ENCODE measurements at regions not wholly inside any gene's neighbourhood (a gene's known extent, or its start where the extent isn't known, plus 50 kb on each side); places are given as distances from the start of the nearest gene placed in this dataset.

DNA sequence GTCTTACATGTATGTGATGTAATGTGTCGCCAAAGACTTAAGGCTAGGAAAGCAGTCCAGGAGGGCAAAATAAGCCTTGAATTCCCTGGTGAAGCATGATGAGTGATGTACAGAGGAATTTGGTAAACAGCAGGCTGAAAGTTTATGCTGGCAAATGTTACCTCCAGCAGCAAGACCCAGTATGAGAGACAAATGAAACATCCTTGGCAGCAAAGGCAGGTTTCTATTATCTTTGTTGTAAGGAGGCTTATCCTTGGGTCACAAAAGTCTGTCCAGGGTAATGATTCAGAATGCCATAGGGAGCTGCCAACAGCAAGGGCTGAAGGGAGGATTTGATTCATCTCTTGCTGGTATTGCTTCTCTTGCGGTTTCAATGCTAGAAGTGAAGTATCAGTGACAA lies 75.9 kb upstream of the HTR4 start:
- no peaks in the 10 kb centered on the region for H4K20me1 ChIP-seq (ENCODE audit: insufficient read depth, low read length)
- in situ Hi-C loops (cut with MboI; ENCODE audit: low sequenced_read_pairs) (loop anchor here (10.0 kb wide), 2 partner anchors 505 to 535 kb away; no protein-coding TSS in a partner anchor), intact Hi-C loops (cut with micrococcal nuclease) (loop anchor here (2.0 to 10.0 kb wide), 4 partner anchors 348 to 835 kb away; partner anchors contain the start of gene FBXO38), dilution Hi-C loops (cut with HindIII; ENCODE audit: low sequenced_read_pairs, unreplicated experiment) (no loop called here)
- H3K79me1 ChIP-seq (ENCODE audit: low read depth in 1 of 2, low read length in 2 of 2), result no peaks in the 10 kb centered on the region
- H3K18ac ChIP-seq (ENCODE audit: low read depth, low read length), result no peak overlapping the region
- peaks cover 8% of the 10 kb centered on the region for H3K4me1 ChIP-seq (ENCODE audit: control insufficient read depth, insufficient read depth, low read length)
- H4K5ac ChIP-seq (ENCODE audit: low read depth, low read length), result no peak overlapping the region
- BruUV-seq (replicated peaks), result no TSS peak
- no peak overlapping the region for H2AFZ ChIP-seq (replicated peaks; ENCODE audit: low read length, poor library complexity)
- 86% methylated on average over 1 of the region's 2 CpGs; no CpG with 5 or more reads in 1 of the 2 experiments for WGBS, 2 experiments (ENCODE audit: extremely low coverage in 2 of 2, insufficient read length in 1 of 2)
- no peak overlapping the region for H3K4me2 ChIP-seq (ENCODE audit: low read depth, low read length)
- no peak overlapping the region for H2BK5ac ChIP-seq (ENCODE audit: low read depth, low read length, poor library complexity, severe bottlenecking)
- peaks cover 8% of the 10 kb centered on the region for H3K27me3 ChIP-seq (ENCODE audit: control insufficient read depth, insufficient read depth, low read length)
- no peak for TF ChIP-seq MXI1 (IDR thresholded peaks at IDR 0.05; ENCODE audit: borderline replicate concordance, low read depth, low read length)
- TF ChIP-seq MAFK (IDR thresholded peaks at IDR 0.05; ENCODE audit: low read depth, low read length), result no peak
- TF ChIP-seq CHD1 (IDR thresholded peaks at IDR 0.05; ENCODE audit: low read depth, low read length), result no peak
- TF ChIP-seq RFX5 (IDR thresholded peaks at IDR 0.05; ENCODE audit: low read depth, low read length), result no peak
- no peak for TF ChIP-seq RCOR1 (IDR thresholded peaks at IDR 0.05; ENCODE audit: insufficient replicate concordance, low read length)
- no peak for TF ChIP-seq SMC3 (IDR thresholded peaks at IDR 0.05; ENCODE audit: low read depth, low read length)
- TF ChIP-seq CEBPB (IDR thresholded peaks at IDR 0.05; ENCODE audit: low read depth, low read length), result no peak
- TF ChIP-seq, protein P1, sequence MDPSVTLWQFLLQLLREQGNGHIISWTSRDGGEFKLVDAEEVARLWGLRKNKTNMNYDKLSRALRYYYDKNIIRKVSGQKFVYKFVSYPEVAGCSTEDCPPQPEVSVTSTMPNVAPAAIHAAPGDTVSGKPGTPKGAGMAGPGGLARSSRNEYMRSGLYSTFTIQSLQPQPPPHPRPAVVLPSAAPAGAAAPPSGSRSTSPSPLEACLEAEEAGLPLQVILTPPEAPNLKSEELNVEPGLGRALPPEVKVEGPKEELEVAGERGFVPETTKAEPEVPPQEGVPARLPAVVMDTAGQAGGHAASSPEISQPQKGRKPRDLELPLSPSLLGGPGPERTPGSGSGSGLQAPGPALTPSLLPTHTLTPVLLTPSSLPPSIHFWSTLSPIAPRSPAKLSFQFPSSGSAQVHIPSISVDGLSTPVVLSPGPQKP (IDR thresholded peaks at IDR 0.05; ENCODE audit: borderline replicate concordance, low read depth, low read length), result no peak
- no peak for TF ChIP-seq FOS (IDR thresholded peaks at IDR 0.05; ENCODE audit: low read depth, low read length)
- no peak for TF ChIP-seq MAZ (IDR thresholded peaks at IDR 0.05; ENCODE audit: borderline replicate concordance, low read depth, low read length)
- TF ChIP-seq, protein P2, sequence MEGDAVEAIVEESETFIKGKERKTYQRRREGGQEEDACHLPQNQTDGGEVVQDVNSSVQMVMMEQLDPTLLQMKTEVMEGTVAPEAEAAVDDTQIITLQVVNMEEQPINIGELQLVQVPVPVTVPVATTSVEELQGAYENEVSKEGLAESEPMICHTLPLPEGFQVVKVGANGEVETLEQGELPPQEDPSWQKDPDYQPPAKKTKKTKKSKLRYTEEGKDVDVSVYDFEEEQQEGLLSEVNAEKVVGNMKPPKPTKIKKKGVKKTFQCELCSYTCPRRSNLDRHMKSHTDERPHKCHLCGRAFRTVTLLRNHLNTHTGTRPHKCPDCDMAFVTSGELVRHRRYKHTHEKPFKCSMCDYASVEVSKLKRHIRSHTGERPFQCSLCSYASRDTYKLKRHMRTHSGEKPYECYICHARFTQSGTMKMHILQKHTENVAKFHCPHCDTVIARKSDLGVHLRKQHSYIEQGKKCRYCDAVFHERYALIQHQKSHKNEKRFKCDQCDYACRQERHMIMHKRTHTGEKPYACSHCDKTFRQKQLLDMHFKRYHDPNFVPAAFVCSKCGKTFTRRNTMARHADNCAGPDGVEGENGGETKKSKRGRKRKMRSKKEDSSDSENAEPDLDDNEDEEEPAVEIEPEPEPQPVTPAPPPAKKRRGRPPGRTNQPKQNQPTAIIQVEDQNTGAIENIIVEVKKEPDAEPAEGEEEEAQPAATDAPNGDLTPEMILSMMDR (conservative IDR thresholded peaks at IDR 0.05; ENCODE audit: low read depth, low read length), result no peak
- no peak for TF ChIP-seq NFE2L2 (IDR thresholded peaks at IDR 0.05; ENCODE audit: low read depth, low read length)
- TF ChIP-seq, protein P3, sequence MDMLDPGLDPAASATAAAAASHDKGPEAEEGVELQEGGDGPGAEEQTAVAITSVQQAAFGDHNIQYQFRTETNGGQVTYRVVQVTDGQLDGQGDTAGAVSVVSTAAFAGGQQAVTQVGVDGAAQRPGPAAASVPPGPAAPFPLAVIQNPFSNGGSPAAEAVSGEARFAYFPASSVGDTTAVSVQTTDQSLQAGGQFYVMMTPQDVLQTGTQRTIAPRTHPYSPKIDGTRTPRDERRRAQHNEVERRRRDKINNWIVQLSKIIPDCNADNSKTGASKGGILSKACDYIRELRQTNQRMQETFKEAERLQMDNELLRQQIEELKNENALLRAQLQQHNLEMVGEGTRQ (IDR thresholded peaks at IDR 0.05; ENCODE audit: low read depth, low read length), result no peak
- no peak for TF ChIP-seq POLR2A (IDR thresholded peaks at IDR 0.05; ENCODE audit: low read depth, low read length)
- H3K36me3 ChIP-seq (ENCODE audit: control insufficient read depth, insufficient read depth, low read length), result no peaks in the 10 kb centered on the region
- no peak overlapping the region for H4K91ac ChIP-seq (ENCODE audit: insufficient read depth, low read depth, low read length)
- no peak overlapping the region for H3K23ac ChIP-seq (ENCODE audit: low read depth, low read length)
- H2BK15ac ChIP-seq (ENCODE audit: low read depth, low read length), result no peak overlapping the region
- no peak overlapping the region for H3K9ac ChIP-seq (ENCODE audit: low read depth, low read length)
- H3K4me3 ChIP-seq (ENCODE audit: insufficient read depth, low read depth, low read length), result no peak overlapping the region
- no peaks in the 10 kb centered on the region; the same call in 1 of the 2 replicates for H3K9me1 ChIP-seq (ENCODE audit: insufficient read depth, low read length)
- H3K14ac ChIP-seq (replicated peaks; ENCODE audit: low read depth, low read length), result no peak overlapping the region
- ATAC-seq (ENCODE audit: low read depth) (peak; percentile 24), DNase-seq (peak; percentile 47)
- no peak overlapping the region for H2AK5ac ChIP-seq (ENCODE audit: low read depth, low read length)
- no peak overlapping the region for H4K8ac ChIP-seq (ENCODE audit: low read depth in 2 of 2, low read length in 2 of 2)
- no peak overlapping the region for H2AK9ac ChIP-seq (replicated peaks; ENCODE audit: low read depth, low read length, poor library complexity)
- H2BK20ac ChIP-seq (ENCODE audit: low read depth, low read length), result no peak overlapping the region
- H3K27ac ChIP-seq (ENCODE audit: insufficient read depth, low read length), result no peak overlapping the region
- POLR2A ChIA-PET (ENCODE audit: unreplicated experiment), result no interaction called here
- no peak overlapping the region for H3K4ac ChIP-seq (ENCODE audit: low read depth, low read length)
- H2BK120ac ChIP-seq (ENCODE audit: low read depth, low read length), result no peak overlapping the region
- no peak overlapping the region for H3K56ac ChIP-seq (ENCODE audit: extremely low read depth, insufficient read depth, low read length)
- CTCF ChIA-PET, result interaction anchor here (0.6 to 2.6 kb wide), 40 partner anchors 9 to 872 kb away, joined by 3 to 59 read pairs (median 5); no protein-coding TSS in a partner anchor
- no peaks in the 10 kb centered on the region for H3K9me3 ChIP-seq (ENCODE audit: control insufficient read depth, insufficient read depth, low read length)
